PC-9 (cell line): ENCODE measurements at regions not wholly inside any gene's neighbourhood (a gene's known extent, or its start where the extent isn't known, plus 50 kb on each side); places are given as distances from the start of the nearest gene placed in this dataset.

ENCODE experiments used
- BruUV-seq: library from RNA; stranded (reverse); fragments of 400-500 nt; replicated peaks from 2 replicates; lab custom pipeline; 2021; lab: Mats Ljungman, UMichigan
- CTCF ChIA-PET: fragments of 300-600 bp; sonication (Branson Sonifier 250); formaldehyde crosslinking; loops from one replicate; lab custom pipeline; 2022; ENCODE audit warnings: antibody characterized with exemption; lab: Charles Lee
- POLR2A ChIA-PET: fragments of 300-600 bp; sonication (Branson Sonifier 250); formaldehyde crosslinking; loops from one replicate; lab custom pipeline; 2022; ENCODE audit warnings: antibody characterized with exemption; ENCODE audit not compliant: unreplicated experiment; lab: Charles Lee
- DNase-seq, 2 experiments: peaks; one replicate each; pipeline versions ENCODE4 v3.0.0 to v3.0.0-alpha.2; 2015 to 2022; ENCODE audit warnings: mixed read lengths in 1 of 2
- H2AFZ ChIP-seq: fragments of 200-600 bp; sonication (generic); 2 replicates; pipeline ENCODE4 v1.8.1; 2017; ENCODE audit warnings: antibody characterized with exemption
- H3F3A ChIP-seq: fragments of 200-600 bp; sonication (generic); 2 replicates; pipeline ENCODE4 v1.8.1; 2017; ENCODE audit warnings: antibody characterized with exemption, mild to moderate bottlenecking, low read depth; ENCODE audit not compliant: insufficient read depth
- H3K27ac ChIP-seq: fragments of 200-600 bp; sonication (generic); 2 replicates; pipeline ENCODE4 v1.6.1; 2016; ENCODE audit warnings: mixed run types
- H3K27me3 ChIP-seq: fragments of 200-600 bp; sonication (generic); 2 replicates; pipeline ENCODE4 v1.6.1; 2016; ENCODE audit warnings: low read depth, mixed run types; ENCODE audit not compliant: insufficient read depth
- H3K36me3 ChIP-seq: fragments of 200-600 bp; sonication (generic); 2 replicates; pipeline ENCODE4 v1.6.1; 2016; ENCODE audit warnings: low read depth, mixed run types
- H3K4me1 ChIP-seq: fragments of 200-600 bp; sonication (generic); replicated peaks from 2 replicates; pipeline ENCODE4 v1.6.1; 2016; ENCODE audit warnings: mixed run types; ENCODE audit not compliant: insufficient read depth
- H3K4me2 ChIP-seq: fragments of 200-600 bp; sonication (generic); 2 replicates; pipeline ENCODE4 v1.6.1; 2017; ENCODE audit warnings: mixed run types
- H3K4me3 ChIP-seq: fragments of 200-600 bp; sonication (generic); 2 replicates; pipeline ENCODE4 v1.6.1; 2016; ENCODE audit warnings: mixed run types
- H3K79me2 ChIP-seq: fragments of 200-600 bp; sonication (generic); 2 replicates; pipeline ENCODE4 v1.6.1; 2017; ENCODE audit warnings: low read depth, mixed run types
- H3K9me2 ChIP-seq: fragments of 200-600 bp; sonication (generic); 2 replicates; pipeline ENCODE4 v1.8.1; 2017; ENCODE audit warnings: mild to moderate bottlenecking; ENCODE audit not compliant: insufficient read depth
- H3K9me3 ChIP-seq: fragments of 200-600 bp; sonication (generic); 2 replicates; pipeline ENCODE4 v1.8.1; 2016; ENCODE audit warnings: low read depth; ENCODE audit not compliant: insufficient read depth
- H4K20me1 ChIP-seq: fragments of 200-600 bp; sonication (generic); 2 replicates; pipeline ENCODE4 v1.8.1; 2017; ENCODE audit not compliant: insufficient read depth
- CTCF ChIP-seq: fragments of 200-600 bp; sonication (generic); conservative IDR thresholded peaks from 2 replicates; pipeline ENCODE4 v1.6.1; 2017; ENCODE audit warnings: mixed run types, antibody characterized with exemption, mild to moderate bottlenecking, moderate library complexity
- EZH2 ChIP-seq: fragments of 200-600 bp; sonication (generic); IDR thresholded peaks from 2 replicates; pipeline ENCODE4 v1.8.0; 2017; ENCODE audit warnings: antibody characterized with exemption, low read depth
- intact Hi-C: fragments of 100-400 bp; cut with micrococcal nuclease; formaldehyde crosslinking; loops from one replicate; pipeline ENCODE4 v1.10.0; 2022; ENCODE audit not compliant: unreplicated experiment

DNA sequence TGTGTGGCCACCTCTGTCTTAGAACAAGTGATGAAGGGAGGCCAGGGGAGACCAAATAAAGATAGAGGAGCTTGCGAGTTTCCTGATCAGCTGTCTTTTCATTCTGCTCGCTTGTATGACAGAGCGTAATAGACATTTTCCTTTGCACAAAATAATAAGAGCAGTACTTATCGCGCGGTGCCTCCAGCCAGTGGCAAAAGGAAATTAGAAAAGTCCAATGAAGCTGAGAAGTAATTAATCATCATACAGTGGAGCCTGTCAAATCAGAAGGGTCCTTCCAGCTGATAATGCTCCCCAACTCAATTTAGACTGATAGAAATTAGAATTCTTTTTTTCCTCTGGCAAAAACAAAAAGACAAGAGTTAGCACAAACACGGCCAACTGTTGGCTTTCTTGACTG, 307.0 kb upstream of the IRX5 start:
- no TSS peak for BruUV-seq
- TF ChIP-seq EZH2 (no peak), CTCF (no peak)
- intact Hi-C loops, result no loop called here
- H2AFZ ChIP-seq, result no peak overlapping the region
- no peak overlapping the region for H3K4me2 ChIP-seq
- H3K27me3 ChIP-seq, result no peaks in the 10 kb centered on the region
- H3K27ac ChIP-seq, result no peak overlapping the region
- H3K79me2 ChIP-seq, result no peaks in the 10 kb centered on the region
- POLR2A ChIA-PET, result no interaction called here
- no peaks in the 10 kb centered on the region for H3K36me3 ChIP-seq
- H3K9me2 ChIP-seq, result no peaks in the 10 kb centered on the region
- CTCF ChIA-PET, result no interaction called here
- H3K4me1 ChIP-seq, result no peaks in the 10 kb centered on the region
- no peaks in the 10 kb centered on the region for H3K9me3 ChIP-seq
- no peak overlapping the region for H3K4me3 ChIP-seq
- no peak for DNase-seq
- H4K20me1 ChIP-seq, result no peaks in the 10 kb centered on the region
- H3F3A ChIP-seq, result no peaks in the 10 kb centered on the region

- ChIA-PET CTCF (no interaction called here), POLR2A (no interaction called here)
- H4K20me1 ChIP-seq, result no peaks in the 10 kb centered on the region
- no peaks in the 10 kb centered on the region for H3K4me1 ChIP-seq
- H3K27ac ChIP-seq, result no peak overlapping the region
- H3F3A ChIP-seq, result no peaks in the 10 kb centered on the region
- no peak overlapping the region for H3K4me2 ChIP-seq
- no peaks in the 10 kb centered on the region for H3K36me3 ChIP-seq
- H2AFZ ChIP-seq, result no peak overlapping the region
- no peaks in the 10 kb centered on the region for H3K9me2 ChIP-seq
- no peak for DNase-seq
- no peaks in the 10 kb centered on the region for H3K27me3 ChIP-seq
- BruUV-seq, result no TSS peak
- no peaks in the 10 kb centered on the region for H3K79me2 ChIP-seq
- no peak for TF ChIP-seq EZH2
- TF ChIP-seq CTCF, result no peak
- intact Hi-C loops, result no loop called here
- H3K4me3 ChIP-seq, result no peak overlapping the region
- H3K9me3 ChIP-seq, result no peaks in the 10 kb centered on the region
These were observed 310.5 kb upstream of the IRX5 start for GRCh38 chr16:54620197-54620596.

GRCh38 chr16:54616610-54617009, 314.1 kb upstream of the IRX5 start:
- H2AFZ ChIP-seq, result no peak overlapping the region
- H3K27me3 ChIP-seq, result no peaks in the 10 kb centered on the region
- H3K4me1 ChIP-seq, result no peaks in the 10 kb centered on the region
- no peaks in the 10 kb centered on the region for H3K79me2 ChIP-seq
- POLR2A ChIA-PET, result no interaction called here
- no peak overlapping the region for H3K4me3 ChIP-seq
- H3K9me3 ChIP-seq, result no peaks in the 10 kb centered on the region
- H3K27ac ChIP-seq, result no peak overlapping the region
- intact Hi-C loops, result no loop called here
- no peaks in the 10 kb centered on the region for H3K36me3 ChIP-seq
- TF ChIP-seq EZH2 (no peak), CTCF (no peak)
- BruUV-seq, result no TSS peak
- no peaks in the 10 kb centered on the region for H4K20me1 ChIP-seq
- H3F3A ChIP-seq, result no peaks in the 10 kb centered on the region
- DNase-seq, result no peak
- CTCF ChIA-PET, result no interaction called here
- H3K4me2 ChIP-seq, result no peak overlapping the region
- H3K9me2 ChIP-seq, result no peaks in the 10 kb centered on the region
